Nephron progenitor cell (in vitro differentiated cells): ENCODE measurements at regions not wholly inside any gene's neighbourhood (a gene's known extent, or its start where the extent isn't known, plus 50 kb on each side); places are given as distances from the start of the nearest gene placed in this dataset.

Experiments used
- DNase-seq: peaks from one replicate; pipeline ENCODE4 v3.0.0; 2021
- H3K27ac Mint-ChIP-seq: 2 replicates; pipeline ENCODE4 v1.8.0; 2021; ENCODE audit warnings: mild to moderate bottlenecking, moderate library complexity, mixed read lengths
- H3K27me3 Mint-ChIP-seq: 2 replicates; pipeline ENCODE4 v1.8.0; 2021; ENCODE audit warnings: mild to moderate bottlenecking, low read depth, mixed read lengths; ENCODE audit not compliant: poor library complexity
- H3K36me3 Mint-ChIP-seq: 2 replicates; pipeline ENCODE4 v1.8.0; 2021; ENCODE audit warnings: low read depth, mixed read lengths
- H3K4me1 Mint-ChIP-seq: 2 replicates; pipeline ENCODE4 v1.8.0; 2021; ENCODE audit warnings: mixed read lengths
- H3K4me3 Mint-ChIP-seq: 2 replicates; pipeline ENCODE4 v1.8.0; 2021; ENCODE audit warnings: mild to moderate bottlenecking, moderate library complexity, mixed read lengths
- H3K9me3 Mint-ChIP-seq: 2 replicates; pipeline ENCODE4 v1.8.0; 2021; ENCODE audit warnings: mild to moderate bottlenecking, moderate library complexity, mixed read lengths
- CTCF ChIP-seq: fragments of 200-600 bp; sonication (generic); IDR thresholded peaks from 2 replicates; pipeline ENCODE4 v1.5.0; 2021; ENCODE audit warnings: antibody characterized with exemption

DNA sequence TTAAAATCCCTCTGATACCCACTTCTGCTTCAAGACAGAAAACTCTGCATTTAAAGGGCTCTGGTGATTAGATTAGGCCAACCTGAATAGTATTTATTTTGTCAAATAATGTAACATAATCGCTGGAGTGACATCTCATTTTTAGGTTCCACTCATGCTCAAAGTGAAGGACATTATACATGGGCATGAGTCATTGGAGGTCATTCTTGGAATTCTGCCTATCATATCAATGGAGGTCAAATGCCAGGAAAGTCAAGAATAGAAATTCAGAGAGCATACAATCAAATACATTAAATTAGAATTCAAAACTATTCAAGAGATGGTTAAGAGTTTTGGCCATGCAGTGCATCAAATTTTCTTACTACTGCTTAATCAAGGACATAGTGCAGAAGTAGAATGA is 50.8 kb upstream of the PRSS1 start:
- Mint-ChIP-seq H3K9me3 (no peaks in the 10 kb centered on the region), H3K27me3 (peaks cover 6% of the 10 kb centered on the region), H3K4me1 (no peaks in the 10 kb centered on the region), H3K4me3 (no peak overlapping the region), H3K36me3 (no peaks in the 10 kb centered on the region), H3K27ac (no peak overlapping the region)
- TF ChIP-seq CTCF: no peak
- DNase-seq: no peak

GRCh38 chr7:142697270-142697669 is 52.0 kb upstream of the PRSS1 start:
- H3K27ac Mint-ChIP-seq: no peak overlapping the region
- H3K4me1 Mint-ChIP-seq: no peaks in the 10 kb centered on the region

DNA sequence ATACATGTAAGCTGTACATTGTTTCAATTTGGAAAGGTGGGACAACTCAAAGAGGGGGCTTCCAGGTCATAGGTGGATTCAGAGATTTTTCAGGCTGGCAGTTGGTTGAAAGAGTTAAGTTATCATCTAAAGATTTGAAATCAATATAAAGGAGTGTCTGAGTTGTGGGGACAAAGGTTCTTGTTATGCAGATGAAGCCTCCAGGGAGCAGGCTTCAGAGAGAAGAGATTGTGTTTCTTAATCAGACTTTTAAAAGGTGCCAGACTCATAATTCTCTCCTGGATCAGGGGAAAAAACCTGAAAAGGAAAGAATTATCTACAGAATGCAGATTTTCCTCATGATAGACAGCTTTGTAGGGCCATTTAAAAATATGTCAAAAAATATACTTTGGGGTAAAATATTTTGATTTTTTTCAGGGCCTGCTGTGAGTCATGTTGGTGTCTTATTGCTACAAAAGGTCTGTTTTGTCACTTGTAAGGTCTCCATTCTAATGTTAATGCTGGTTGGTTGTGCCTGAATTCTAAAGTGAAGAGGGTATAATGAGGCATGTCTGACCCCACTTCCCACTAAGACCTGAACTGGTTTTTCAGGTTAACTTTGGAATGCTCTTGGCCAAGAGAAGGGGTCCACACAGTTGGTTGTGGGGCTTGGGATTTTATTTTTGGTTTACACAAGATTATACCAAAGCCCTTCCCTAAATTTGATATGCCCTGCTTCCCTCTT is 52.7 kb upstream of the PRSS1 start:
- no peak for DNase-seq
- Mint-ChIP-seq H3K36me3 (no peaks in the 10 kb centered on the region), H3K4me3 (no peak overlapping the region), H3K4me1 (no peaks in the 10 kb centered on the region), H3K9me3 (no peaks in the 10 kb centered on the region), H3K27ac (peak overlapping the region; percentile 15), H3K27me3 (peaks cover 6% of the 10 kb centered on the region)
- TF ChIP-seq CTCF: no peak

More at GRCh38 chr7:142697270-142697669, 52.0 kb upstream of the PRSS1 start:
- no peak for TF ChIP-seq CTCF
- H3K36me3 Mint-ChIP-seq: no peaks in the 10 kb centered on the region
- DNase-seq: no peak
- no peak overlapping the region for H3K4me3 Mint-ChIP-seq
- H3K27me3 Mint-ChIP-seq: peaks cover 6% of the 10 kb centered on the region
- H3K9me3 Mint-ChIP-seq: no peaks in the 10 kb centered on the region

GRCh38 chr7:142693911-142694310 is 55.4 kb upstream of the PRSS1 start:
- TF ChIP-seq CTCF: no peak
- H3K36me3 Mint-ChIP-seq: no peaks in the 10 kb centered on the region
- H3K4me1 Mint-ChIP-seq: no peaks in the 10 kb centered on the region
- no peak overlapping the region for H3K4me3 Mint-ChIP-seq
- no peaks in the 10 kb centered on the region for H3K9me3 Mint-ChIP-seq
- no peak for DNase-seq
- peaks cover 3% of the 10 kb centered on the region for H3K27me3 Mint-ChIP-seq
- no peak overlapping the region for H3K27ac Mint-ChIP-seq

- H3K27me3 Mint-ChIP-seq: peaks cover 10% of the 10 kb centered on the region
- H3K36me3 Mint-ChIP-seq: no peaks in the 10 kb centered on the region
- no peak overlapping the region for H3K27ac Mint-ChIP-seq
- TF ChIP-seq CTCF: no peak
- no peak for DNase-seq
- H3K9me3 Mint-ChIP-seq: no peaks in the 10 kb centered on the region
- no peaks in the 10 kb centered on the region for H3K4me1 Mint-ChIP-seq
- no peak overlapping the region for H3K4me3 Mint-ChIP-seq
Observed at GRCh38 chr7:142690554-142691182, 58.6 kb upstream of the PRSS1 start.
